Stimulated activated naive CD4-positive, alpha-beta T cell treated with Interleukin-2 at 50 U/mL for 16 hours (primary cell): ENCODE measurements at regions not wholly inside any gene's neighbourhood (a gene's known extent, or its start where the extent isn't known, plus 50 kb on each side); places are given as distances from the start of the nearest gene placed in this dataset.
"Not testable (repeated sequence)": the region's sequence is repeated elsewhere in the genome, so short reads cannot be mapped to it uniquely, and the experiment has no call there.

Experiments used
- DNase-seq: peaks from one replicate; lab custom pipeline; 2025; lab: John Stamatoyannopoulos, UW

DNA sequence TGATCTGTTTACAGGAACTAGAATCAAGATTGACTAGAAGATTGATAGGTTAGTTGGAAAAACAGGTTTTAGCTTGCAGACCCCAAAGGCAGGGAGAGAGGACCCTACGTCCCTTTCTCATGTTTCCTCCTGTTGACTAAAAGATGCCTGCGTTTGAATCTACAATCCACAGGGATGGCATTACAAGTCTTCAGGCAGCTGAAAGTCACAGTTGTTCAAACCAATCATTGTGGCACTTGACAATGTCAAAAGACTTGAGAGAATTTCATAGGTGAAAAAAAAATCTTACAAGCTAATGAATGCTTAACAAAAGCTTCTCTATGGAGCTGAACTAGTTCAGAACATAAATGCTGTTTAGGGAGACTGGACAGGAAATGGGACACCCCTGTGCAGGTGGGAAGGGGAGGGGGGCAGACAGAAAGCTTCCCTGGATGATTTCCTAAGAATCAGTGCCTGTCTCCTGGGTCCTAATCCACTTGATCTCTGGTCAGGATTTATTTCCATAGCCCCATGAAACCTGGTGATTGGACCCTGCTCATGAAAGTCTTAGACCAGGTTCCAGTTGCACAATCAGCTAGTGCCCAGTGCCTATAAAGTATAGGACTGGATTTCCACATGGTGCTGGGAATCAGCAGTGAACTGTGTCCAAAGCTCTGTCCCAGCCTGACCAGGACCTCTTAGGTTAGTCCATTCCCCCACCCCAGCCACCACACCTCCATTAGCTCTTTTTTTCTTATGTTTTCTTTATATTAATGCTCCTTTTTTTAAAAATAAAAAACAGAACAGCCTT lies 91.6 kb upstream of the BCAR3 start:
- DNase-seq: no peak

DNA sequence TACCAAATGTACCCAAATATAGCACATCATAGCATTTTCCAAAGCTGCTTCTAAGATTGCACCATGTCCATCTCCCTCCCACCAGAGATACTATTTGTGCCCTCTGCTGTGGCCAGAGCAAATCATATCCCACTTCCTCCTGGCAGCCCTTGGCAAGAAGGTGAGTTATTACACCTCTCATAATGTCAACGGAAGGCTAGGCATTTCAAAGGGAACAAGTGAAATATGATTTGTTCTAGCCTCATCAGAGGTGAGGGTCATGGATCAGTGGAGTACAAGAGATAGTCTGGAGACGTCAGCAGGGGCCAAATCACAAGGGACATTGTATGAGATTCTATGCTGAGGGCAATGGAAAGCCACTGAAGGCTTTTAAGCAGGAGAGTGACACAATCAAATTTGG lies 90.2 kb upstream of the BCAR3 start:
- DNase-seq: no peak

DNA sequence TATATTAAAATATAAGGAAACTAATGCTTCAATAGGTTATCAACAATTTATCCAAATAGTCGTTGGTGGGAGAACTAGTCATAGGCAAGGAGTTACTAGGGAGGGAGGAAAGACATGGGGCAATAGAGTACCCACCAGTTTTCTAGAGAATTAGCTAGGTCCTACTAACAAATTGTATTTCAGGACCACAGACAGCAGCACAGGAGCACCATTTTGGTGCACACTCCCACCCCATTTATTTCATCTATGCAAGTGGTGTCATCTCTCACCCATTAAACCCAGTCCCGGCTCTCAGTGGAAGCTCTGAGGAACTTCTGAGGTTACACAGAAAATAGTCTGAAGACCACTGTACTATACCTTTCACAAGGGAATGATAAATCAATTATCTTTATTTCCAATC lies 89.0 kb upstream of the BCAR3 start:
- DNase-seq: no peak

DNA sequence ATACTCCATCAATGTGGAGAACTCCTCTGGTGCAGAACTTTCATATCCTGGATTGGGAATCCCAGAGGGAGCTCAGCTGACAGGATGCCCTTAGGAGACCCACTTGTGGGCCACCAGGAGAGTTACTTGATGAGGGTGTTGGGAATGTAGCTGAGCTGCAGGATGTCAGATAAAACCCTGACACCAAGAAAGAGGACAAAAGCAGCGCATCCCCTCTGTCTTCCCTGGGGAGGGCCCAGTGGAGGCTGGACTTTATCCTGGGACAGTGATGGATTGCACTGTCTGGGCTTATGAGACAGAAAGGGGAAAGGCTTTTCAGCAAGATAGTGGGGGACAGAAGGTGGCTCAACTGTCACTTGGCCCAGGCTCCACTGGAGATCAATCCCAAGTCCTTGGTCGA lies 88.1 kb upstream of the BCAR3 start:
- no peak for DNase-seq

DNA sequence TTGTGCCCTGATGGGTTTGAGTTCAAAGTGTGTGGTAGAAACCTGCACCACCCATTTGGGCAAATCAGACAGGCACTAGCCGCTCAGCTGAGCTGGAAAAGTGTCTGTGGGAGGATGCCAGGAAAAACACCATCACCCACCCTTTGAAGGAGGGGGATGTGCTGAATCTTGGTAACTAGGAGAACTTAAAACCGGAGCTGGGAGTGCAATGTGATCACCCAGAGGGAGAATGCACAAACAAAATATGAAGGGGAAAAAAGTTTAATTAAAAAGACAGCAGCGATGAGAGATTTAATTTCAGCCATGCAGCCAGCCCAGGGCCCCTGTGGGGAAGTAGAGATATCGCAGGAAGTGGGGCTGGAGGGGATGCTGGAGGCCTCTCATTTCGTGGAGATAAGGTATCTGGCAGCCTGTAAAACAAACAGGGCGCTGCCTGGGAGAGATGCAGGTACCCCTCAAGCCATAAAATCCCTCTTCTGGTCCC lies 86.8 kb upstream of the BCAR3 start:
- no peak for DNase-seq

DNA sequence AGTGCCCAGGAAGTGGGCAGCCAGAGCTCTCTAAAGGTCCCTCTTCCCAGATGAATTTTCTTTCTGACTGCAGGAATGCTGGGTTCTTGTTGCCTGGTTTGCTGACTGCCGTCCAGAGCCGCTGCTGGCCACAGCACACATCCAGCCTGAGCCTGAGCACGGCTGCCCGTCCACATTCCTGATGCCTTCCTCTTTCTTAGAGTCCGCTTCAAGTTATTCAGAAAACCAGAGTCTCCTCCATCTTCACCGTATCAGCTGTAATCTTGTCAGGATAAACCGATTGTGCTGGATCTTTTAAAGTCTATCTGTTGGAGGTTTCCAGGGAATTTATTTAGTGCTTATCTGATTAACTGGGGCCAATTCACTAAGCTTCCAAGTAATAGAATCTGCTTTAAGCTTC lies 84.8 kb upstream of the BCAR3 start:
- DNase-seq: no peak

DNA sequence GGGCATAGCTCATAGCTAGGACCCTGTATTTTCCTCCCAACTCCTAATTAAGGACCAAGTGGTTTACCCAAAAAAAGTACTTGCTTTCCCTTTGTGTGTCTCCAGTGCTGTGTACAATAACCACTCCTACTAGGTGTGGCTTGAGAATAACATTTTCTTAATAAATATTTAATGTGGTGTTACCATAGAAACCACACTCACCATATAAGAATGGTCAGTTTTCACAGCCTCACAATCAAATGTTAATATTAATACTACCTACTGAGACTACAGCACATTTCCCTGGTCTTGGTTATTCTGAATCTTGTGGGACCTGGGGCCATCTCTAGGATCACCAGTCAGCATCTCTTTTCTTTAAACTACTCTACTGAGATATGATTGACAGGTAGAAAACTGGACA lies 83.5 kb upstream of the BCAR3 start:
- no peak for DNase-seq

DNA sequence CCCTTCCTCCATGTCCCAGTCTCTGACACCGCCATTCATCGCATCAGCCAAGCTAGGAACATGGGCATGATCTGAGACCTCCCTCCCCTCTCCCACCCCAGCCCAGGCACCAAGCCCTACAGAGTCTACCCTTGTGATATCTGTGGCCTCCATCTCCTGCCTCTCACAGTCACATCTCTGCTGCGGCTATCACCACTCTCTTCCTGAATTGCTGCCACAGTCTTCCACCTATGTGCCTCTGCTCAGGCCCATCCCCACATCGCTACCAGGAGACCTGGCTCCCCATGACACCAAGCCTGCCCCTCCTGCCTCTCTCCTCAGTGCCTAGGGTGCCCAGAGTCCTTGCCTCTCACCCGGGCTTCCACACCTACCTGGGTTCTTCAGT lies 82.7 kb upstream of the BCAR3 start:
- no peak for DNase-seq

DNA sequence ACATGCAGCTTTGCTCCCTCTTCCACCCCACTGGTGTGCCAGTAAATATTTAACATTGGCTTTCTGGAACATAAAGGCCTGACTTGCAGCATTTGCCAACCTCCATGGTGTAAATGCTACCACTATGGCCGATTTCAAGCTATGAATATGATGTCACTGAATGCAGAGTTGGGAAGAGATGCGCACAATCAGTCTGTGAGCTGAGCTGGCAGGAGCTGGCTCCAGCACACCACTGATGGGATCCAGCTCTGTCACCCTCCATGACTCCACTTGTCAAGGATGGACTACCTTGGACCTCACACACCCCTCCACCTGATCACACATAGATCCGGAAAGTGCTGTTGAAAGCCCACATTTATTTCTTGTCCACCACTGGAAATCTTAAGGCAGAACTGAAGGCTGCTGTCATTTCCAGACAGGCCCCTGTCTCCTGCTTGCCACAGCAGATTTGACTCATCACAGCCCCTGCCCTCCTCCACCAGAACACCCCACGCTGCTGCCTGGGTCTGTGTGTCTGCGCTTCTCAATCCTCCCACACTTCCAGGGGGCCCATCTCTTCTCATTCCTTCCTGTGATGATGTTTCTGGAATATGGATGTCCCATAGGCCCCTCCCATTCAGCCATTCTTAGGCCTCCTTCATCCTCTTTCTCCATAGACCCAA lies 82.2 kb upstream of the BCAR3 start:
- no peak for DNase-seq

DNA sequence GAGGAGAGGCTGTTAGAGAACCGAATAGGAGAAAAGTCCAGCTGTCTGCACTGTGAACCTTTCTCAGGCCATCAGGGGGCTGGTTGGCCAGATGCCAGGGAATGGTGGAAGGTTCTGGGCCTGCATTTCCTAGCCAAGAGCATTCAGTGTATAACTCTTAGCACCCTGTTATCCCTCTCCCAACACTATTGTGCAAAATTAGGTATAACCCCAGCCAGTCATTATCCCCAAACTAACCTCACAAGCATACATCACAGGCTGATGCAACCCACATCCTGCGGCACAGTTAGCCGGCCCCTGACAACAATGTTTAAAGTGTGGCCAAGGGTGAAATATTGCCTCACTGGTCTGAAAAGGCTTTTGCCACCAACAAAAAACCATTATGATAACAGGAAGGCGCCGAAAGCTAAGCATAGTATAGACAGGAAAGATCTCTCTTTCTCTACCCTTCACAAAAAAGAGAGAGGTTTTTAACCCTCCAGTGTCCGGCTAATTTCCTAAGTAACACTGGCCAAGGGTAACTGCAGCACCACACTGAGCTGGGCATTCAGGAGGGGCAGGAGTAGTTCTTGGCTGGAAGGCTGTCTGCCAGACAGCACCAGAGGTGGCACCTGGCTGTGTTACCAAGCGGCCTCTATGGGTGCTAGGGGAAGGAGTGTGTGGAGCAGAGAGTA lies 77.3 kb upstream of the BCAR3 start:
- no peak for DNase-seq

DNA sequence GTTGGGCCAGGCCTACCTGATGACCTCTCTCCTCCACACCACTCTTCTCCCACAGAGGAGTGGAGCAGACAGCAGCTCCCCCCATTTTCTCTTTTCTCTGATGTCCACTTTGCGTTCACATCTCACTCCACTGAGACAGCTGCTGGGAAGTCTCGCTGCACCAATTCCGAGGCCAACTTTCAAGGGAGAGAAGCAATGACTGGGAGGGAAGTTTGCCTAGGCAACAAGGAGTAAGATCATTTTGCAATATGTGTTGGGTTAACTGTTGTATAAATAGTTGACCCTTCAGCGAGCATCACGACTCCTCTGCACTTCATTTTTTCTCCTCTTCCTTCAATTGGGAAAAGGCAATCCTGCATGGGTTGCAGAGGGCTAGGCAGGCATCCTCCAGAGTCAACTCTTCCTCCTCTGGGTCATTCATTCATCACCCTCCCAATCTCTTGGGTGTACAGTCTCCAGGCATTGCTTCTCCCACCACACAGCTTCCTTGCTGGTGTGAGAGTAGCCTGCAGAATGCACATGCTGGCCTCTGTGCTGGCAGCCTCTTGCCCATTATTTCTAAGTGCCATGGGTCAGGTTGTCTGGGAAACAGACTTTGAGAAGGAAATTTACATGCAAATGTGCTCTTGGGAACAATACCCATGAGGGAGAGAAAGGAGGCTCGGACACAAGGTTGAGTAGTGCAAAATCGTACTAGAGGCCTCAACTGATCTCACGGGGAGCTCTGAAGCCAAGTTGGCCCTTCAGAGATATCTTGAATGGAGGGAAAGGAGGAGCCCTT lies 75.8 kb upstream of the BCAR3 start:
- DNase-seq: no peak

DNA sequence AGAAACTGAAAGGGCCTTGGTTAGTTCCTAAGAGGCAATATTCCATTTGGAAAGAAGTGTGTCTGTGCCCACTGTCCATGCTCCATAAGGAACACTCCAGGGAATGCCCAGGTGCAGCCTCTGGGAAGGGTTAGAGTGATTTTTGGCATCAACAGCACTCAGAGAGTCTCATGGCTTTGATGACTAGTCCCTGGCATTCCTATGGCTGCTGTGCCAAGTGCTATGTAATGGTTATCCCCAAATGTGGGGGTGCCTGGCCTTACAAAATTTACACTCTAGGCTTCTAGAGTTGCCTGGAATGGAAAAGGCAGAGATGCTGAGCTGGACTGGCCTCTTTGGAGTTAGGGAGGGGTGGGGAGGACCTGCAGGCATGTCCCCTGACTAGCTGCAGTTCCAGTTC lies 75.0 kb upstream of the BCAR3 start:
- no peak for DNase-seq

DNA sequence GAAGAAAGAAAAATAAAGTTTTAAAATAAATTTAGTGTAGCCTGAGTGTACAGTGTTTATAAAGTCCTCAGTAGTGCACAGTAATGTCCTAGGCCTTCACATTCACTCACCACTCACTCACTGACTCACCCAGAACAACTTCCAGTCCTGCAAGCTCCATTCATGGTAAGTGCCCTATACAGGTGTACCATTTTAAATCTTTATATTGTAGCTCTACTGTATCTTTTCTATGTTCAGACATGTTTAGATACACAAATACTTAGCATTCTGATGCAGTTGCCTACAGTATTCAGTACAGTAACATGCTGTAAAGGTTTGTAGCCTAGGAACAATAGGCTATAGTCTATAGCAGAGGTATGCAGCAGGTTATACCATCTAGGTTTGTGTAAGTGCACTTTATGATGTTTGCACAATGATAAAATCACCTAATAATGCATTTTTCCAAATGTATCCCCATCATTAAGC lies 73.6 kb upstream of the BCAR3 start:
- DNase-seq: not testable (repeated sequence)

DNA sequence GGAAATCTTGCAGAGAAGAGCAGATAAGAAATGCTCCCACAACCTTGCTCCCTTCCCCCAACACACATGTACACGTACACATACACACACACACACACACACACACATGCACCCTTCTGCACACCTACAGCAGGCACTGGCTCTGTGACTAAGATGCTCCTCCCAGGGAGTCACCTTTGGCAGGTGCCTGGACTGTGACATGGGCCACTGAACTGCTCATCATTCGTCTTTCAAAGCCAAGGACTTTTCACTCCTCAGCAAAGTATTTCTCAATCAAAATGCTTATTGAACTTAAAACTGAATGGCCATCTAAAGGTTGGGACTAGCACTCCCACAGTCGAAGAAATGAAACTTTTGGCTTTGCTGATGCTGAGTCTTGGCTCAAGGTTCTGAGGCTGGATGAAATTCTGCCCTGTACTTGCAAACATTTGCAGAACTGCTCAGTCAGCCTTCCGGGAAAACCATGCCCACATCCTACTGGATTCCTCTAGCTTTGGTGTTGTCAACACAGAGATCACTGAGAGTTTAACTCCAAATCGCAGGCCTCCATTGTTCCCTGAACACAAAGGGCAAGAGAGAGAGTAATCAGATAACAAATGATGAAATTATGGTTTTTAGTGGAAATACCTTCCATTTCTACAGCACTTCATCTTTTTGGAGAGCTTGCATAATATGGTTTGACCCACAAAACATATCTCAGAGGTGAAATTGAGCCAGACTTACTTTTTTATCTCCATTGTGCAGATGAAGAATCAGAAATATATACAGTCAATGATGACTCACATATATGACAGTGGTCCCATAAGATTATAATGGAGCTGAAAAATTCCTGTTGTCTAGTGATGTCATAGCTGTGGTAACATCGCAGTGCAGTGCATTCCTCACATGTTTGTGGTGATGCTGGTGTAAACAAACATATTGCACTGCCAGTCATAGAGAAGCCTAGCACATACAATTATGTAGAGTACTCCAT lies 72.4 kb upstream of the BCAR3 start:
- DNase-seq: no peak

DNA sequence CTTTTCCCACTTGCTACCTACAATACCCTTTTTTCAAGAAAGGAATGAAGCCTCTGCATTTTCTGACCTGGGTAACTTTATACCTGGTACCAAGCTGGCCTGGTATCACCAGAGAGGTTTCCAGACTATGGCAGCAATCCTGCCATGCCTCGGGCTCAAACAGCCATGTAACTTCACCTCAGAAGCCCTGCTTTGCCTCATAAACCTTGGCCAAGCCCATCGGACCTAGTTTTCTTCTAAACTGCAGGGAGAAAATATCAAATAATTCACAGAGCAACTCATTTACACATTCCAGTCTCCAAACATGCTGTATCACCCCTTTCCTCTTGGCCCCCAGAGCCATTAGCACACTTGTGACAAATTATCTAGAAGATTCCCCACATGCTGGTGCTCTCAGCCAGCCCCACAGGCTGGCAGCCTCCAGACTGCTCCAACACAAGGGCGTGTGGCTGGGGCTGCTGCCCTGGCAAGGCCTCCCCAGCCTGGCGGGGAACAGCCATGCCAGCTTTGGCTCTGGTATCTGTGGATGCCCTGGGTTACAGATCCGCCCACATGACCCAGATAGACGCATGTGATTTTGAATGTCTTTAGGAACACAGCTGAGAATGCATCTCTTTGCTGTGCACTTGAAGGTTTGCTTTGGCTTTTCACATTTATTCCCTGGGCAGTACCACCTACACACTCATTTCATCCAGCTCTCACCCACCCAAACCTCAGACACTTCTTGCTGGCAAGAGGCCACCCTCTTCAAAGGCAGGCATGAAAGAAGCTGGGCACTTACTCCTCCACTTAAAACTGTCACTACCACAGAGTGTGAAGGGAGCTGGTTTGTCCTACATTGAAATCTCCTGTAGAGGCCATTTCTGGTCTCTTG lies 70.0 kb upstream of the BCAR3 start:
- no peak for DNase-seq

DNA sequence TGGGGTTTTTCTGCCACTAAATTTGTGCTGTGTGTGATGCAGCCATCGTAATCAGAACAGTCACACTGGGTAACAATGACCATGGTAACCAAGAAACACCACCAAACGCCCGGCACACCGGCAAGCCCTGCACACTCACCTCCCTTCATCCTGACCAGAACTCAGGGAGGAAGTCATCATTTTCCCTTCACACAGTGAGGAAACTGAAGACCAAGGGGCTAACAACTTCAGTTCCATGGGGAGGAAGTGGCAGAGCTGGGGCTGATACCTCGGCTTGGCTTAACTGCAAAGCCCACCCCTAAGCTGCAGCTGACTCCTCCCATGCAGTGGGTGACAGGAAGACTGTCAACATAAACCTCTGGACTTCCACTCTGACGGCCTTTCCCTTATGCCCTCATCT lies 69.3 kb upstream of the BCAR3 start:
- no peak for DNase-seq

DNA sequence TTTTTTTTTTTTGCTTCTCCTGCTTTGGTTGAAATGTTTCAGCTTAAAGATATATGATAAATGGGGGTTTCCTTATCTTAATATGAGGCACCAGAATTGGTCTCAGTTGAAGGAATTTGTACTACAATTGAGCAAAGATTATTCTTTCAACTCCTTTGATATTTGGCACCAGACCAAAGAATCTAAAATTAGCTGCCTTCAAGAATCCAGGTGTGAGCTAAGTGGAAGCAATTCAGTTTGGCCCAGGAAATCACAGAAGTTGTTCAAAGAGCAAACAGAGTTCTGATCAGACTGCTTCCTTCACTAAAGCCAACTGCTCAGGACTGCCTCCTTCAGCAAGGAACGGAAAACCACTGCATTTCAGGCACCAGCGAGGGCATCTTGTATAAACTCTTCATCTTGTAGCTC lies 68.3 kb upstream of the BCAR3 start:
- DNase-seq: no peak

DNA sequence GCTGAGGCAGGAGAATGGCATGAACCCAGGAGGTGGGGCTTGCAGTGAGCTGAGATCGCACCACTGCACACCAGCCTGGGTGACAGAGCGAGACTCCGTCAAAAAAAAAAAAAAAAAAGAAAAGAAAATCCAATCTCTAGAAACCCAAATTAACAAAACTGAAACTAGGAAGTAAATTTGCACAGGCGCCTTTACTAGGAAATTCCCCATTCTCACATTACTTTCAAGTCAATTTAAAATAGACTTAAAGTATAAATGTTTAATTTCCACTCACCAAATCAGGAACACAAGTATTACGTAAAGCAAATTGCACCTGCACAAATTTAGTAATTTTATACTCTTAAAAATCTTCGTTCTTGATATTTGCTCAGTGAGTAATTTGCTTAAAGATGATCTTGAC lies 67.8 kb upstream of the BCAR3 start:
- no peak for DNase-seq

DNA sequence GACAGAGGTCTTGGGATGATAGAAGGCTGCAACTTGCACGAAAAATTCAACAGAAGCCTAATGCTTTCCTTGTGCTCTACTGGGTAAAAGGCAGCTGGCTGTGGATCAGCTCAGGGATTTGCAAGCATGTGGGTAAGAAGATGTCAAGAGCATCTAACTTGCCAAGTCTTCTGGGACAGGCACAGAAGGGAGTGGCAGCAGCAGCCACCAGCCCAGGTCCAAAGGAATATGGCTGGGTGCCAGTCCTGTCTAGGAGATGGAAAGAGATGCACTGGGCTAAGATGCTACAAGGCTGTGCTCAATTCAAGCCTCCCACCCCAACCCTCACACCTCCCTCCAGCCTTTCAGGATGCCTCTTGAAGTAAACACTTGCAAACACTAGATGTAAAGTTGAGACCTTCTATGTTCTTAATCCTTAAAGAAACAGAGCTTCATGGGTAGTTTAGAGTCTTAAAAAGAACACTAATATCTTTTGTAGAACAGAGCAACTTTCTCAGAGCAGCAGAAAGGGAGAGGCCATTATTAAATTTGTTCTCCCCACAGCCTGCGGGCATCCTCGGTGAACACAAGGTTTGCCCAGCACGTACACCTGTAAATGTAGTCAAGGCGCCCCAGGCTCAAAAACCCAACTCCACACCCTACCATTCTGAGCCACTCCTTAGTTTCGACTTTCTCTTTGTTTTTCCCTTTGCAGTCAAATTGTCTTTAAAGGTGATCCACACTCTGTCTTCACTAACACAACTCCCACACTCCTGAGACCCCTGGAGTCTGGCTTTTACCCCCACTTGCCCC lies 64.6 kb upstream of the BCAR3 start:
- DNase-seq: no peak
